ENCODE measurements at regions not wholly inside any gene's neighbourhood (a gene's known extent, or its start where the extent isn't known, plus 50 kb on each side); places are given as distances from the start of the nearest gene placed in this dataset.

DNA sequence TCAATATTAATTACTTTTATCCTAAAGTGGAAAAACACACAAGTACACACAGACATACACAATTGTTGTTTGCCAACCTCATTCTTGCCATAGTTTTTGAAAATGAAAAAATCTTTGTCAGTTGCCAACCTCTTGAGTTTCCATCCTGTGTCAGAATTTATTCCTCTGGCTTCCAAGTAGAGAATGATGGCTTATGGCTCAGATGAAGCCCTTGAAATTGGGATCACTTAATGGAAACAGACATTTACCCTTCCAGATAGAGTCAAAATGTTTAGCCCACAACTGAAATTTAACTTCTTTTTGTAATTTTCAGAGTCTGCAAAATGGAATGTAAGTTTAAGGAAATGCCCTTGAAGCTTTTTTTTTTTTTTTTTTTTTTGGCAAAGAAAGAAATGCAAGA lies 321.6 kb upstream of the TNP1 start:
- no peak for DNase-seq (ENCODE audit: extremely low spot score)
- TF ChIP-seq, protein P1, sequence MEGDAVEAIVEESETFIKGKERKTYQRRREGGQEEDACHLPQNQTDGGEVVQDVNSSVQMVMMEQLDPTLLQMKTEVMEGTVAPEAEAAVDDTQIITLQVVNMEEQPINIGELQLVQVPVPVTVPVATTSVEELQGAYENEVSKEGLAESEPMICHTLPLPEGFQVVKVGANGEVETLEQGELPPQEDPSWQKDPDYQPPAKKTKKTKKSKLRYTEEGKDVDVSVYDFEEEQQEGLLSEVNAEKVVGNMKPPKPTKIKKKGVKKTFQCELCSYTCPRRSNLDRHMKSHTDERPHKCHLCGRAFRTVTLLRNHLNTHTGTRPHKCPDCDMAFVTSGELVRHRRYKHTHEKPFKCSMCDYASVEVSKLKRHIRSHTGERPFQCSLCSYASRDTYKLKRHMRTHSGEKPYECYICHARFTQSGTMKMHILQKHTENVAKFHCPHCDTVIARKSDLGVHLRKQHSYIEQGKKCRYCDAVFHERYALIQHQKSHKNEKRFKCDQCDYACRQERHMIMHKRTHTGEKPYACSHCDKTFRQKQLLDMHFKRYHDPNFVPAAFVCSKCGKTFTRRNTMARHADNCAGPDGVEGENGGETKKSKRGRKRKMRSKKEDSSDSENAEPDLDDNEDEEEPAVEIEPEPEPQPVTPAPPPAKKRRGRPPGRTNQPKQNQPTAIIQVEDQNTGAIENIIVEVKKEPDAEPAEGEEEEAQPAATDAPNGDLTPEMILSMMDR (IDR thresholded peaks at IDR 0.05; ENCODE audit: control extremely low read depth, extremely low read depth, low read depth, missing control alignments) = no peak
- ChIA-PET CTCF (no interaction called here), POLR2A (no interaction called here)

DNA sequence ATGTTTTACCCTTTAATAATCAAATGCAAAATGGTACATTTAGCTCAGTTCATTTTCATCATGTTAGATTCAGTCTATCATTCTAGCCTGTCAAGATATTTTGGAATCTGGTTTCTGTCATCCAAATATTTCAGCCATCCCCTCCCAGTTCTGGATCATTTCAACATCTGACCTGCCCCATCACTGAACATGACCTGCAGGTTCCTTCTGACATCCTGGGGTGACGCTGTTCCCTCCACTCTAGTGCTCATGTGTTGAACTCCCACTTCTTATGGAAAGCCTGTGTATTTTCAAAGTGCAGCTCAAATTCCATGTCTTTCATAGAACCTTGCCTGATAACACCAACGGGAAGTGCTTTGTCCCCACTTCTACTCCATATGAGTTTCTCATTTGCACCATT lies 320.0 kb upstream of the TNP1 start:
- DNase-seq (ENCODE audit: extremely low spot score) = no peak
- POLR2A ChIA-PET = no interaction called here
- CTCF ChIA-PET = no interaction called here
- TF ChIP-seq, protein P1 (IDR thresholded peaks at IDR 0.05; ENCODE audit: control extremely low read depth, extremely low read depth, low read depth, missing control alignments) = no peak

DNA sequence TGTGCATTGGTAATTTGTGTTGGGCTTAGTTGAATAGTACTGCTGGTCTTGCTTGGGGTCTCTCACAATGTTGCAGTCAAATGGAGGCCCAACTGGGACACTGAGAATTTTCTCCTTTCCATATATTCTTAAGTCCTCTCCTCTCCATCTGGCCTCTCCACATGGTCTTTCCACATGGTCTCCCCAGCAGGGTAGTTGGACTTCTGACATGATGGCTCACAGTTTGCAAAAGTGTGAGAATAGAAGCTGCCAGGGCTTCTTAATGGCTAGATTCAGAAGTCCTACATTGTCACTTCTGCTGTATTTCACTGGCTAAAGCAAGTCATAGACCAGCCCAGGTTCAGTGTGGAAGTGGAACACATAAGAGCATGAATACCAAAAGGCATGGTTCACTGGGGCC lies 318.5 kb upstream of the TNP1 start:
- DNase-seq (ENCODE audit: extremely low spot score) = no peak
- CTCF ChIA-PET = interaction anchor here (1.1 to 1.4 kb wide), 3 partner anchors 12 to 78 kb away, joined by 3 to 5 read pairs (median 3); no protein-coding TSS in a partner anchor
- TF ChIP-seq, protein P1 (IDR thresholded peaks at IDR 0.05; ENCODE audit: control extremely low read depth, extremely low read depth, low read depth, missing control alignments) = no peak
- POLR2A ChIA-PET = no interaction called here

DNA sequence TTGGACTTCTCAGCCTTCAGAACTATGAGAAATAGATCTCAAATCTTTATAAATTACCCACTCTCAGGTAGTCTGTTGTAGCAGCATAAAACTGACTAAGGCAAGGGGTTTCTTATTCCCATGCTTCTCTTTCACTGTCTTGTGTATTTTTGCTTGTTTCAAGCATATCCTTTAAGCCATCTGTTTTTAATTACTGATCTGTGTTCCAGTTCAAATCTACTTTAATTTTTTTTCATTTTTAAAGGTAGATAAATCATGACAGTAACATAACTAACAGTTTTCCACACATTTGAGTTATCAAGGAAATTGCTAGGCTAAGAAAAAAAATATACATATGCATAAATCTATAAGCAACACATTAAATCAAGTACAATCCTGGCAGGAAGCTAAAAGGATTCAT lies 317.9 kb upstream of the TNP1 start:
- TF ChIP-seq, protein P1 (IDR thresholded peaks at IDR 0.05; ENCODE audit: control extremely low read depth, extremely low read depth, low read depth, missing control alignments) = no peak
- no peak for DNase-seq (ENCODE audit: extremely low spot score)
- ChIA-PET CTCF (interaction anchor here (1.4 kb wide), 2 partner anchors 72 to 79 kb away, joined by 3 read pairs; no protein-coding TSS in a partner anchor), POLR2A (no interaction called here)

DNA sequence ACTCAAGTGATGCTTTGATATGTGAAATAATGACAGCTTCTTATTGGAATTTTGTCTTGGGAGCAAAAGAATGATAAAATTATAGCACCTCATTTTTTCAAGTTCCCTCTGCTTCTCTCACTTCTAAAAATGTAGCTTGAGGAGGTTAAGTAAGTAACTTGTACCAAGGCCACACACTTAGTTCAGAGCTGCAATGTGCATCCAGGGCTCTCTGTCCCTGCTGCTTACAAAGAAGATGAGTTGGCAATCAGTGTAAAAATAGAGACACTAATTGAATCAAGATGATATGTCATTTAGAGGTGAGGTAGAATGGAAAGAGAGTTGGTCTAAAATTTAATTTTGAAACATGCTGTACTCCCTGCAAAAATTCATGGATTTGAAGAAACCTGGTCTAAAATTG lies 312.0 kb upstream of the TNP1 start:
- TF ChIP-seq, protein P1 (IDR thresholded peaks at IDR 0.05; ENCODE audit: control extremely low read depth, extremely low read depth, low read depth, missing control alignments) = no peak
- CTCF ChIA-PET = interaction anchor here (0.8 to 1.6 kb wide), 6 partner anchors 9 to 339 kb away, joined by 3 to 5 read pairs (median 3); no protein-coding TSS in a partner anchor
- DNase-seq (ENCODE audit: extremely low spot score) = no peak
- POLR2A ChIA-PET = no interaction called here

DNA sequence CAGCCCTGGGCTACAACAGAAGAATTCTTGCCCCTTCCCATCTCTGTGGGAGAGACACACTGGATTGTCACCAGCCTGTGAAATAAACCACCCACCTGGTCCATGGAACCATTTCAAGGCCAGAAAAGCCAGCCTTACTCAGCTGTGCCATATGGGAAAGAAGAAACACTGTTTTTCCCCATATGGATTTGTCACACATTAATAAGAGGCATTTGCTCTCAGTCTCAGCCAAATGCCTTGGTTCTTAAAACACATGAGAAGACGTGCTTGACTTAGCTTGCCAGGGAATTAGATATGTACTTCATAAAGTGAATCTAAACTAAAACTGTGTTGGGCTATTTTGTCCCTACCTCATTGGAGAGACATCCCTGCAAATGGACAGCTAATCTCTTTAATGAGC lies 308.6 kb upstream of the TNP1 start:
- CTCF ChIA-PET = interaction anchor here (1.2 kb wide), 1 partner anchor 200 kb away, joined by 3 read pairs; no protein-coding TSS in a partner anchor
- TF ChIP-seq, protein P1 (IDR thresholded peaks at IDR 0.05; ENCODE audit: control extremely low read depth, extremely low read depth, low read depth, missing control alignments) = no peak
- no peak for DNase-seq (ENCODE audit: extremely low spot score)
- POLR2A ChIA-PET = no interaction called here

DNA sequence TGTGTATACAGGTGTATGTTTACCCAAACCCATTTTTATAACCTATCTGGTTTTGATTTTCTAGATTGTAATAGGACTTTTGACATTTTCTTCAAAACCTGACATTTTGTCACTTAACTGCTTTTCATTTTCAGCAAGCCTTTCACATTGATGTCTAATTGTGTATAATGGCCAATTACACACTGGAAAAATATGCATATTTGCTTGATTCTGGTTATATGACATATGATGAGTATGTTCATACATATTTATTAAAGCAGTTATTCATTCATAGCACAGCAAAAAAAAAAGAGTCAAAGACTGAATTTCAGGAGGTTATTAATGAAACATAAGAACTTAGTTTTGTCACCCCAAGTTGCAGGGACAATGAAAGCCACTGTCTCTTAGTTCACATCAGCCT lies 307.7 kb upstream of the TNP1 start:
- TF ChIP-seq, protein P1 (IDR thresholded peaks at IDR 0.05; ENCODE audit: control extremely low read depth, extremely low read depth, low read depth, missing control alignments) = no peak
- CTCF ChIA-PET = no interaction called here

More for the DNA sequence above, 307.7 kb upstream of the TNP1 start:
- POLR2A ChIA-PET = no interaction called here
- no peak for DNase-seq (ENCODE audit: extremely low spot score)

Data from GM10248 (cell line).